ENCODE measurements at regions not wholly inside any gene's neighbourhood (a gene's known extent, or its start where the extent isn't known, plus 50 kb on each side); places are given as distances from the start of the nearest gene placed in this dataset.
"Not testable (repeated sequence)": the region's sequence is repeated elsewhere in the genome, so short reads cannot be mapped to it uniquely, and the experiment has no call there.

- no peak for DNase-seq
These were observed 200.7 kb downstream of the RRAGC start for GRCh38 chr1:38658883-38659282.

GRCh38 chr1:38657873-38658272, 201.7 kb downstream of the RRAGC start:
- DNase-seq, result no peak

- no peak for DNase-seq
These were observed 202.2 kb downstream of the RRAGC start for GRCh38 chr1:38657207-38657840.

- no peak for DNase-seq
These were observed 202.8 kb downstream of the RRAGC start for GRCh38 chr1:38656726-38657125.

- no peak for DNase-seq
These were observed 207.4 kb downstream of the RRAGC start for GRCh38 chr1:38652217-38652616.

GRCh38 chr1:38651669-38652068, 207.9 kb downstream of the RRAGC start:
- DNase-seq, result no peak

GRCh38 chr1:38648417-38648816, 211.2 kb downstream of the RRAGC start:
- no peak for DNase-seq

GRCh38 chr1:38647341-38647740, 212.2 kb downstream of the RRAGC start:
- not testable (repeated sequence) for DNase-seq

GRCh38 chr1:38644092-38644491, 215.5 kb downstream of the RRAGC start:
- no peak for DNase-seq

GRCh38 chr1:38641661-38642060, 217.9 kb downstream of the RRAGC start:
- DNase-seq, result no peak

GRCh38 chr1:38640371-38640770, 219.2 kb downstream of the RRAGC start:
- DNase-seq, result no peak

- DNase-seq, result no peak
These were observed 231.3 kb downstream of the RRAGC start for GRCh38 chr1:38628241-38628640.

- DNase-seq, result no peak
These were observed 233.6 kb downstream of the RRAGC start for GRCh38 chr1:38625939-38626338.

GRCh38 chr1:38624336-38625039, 235.1 kb downstream of the RRAGC start:
- no peak for DNase-seq

- no peak for DNase-seq
These were observed 236.0 kb downstream of the RRAGC start for GRCh38 chr1:38623529-38623928.

GRCh38 chr1:38622197-38622596, 237.4 kb downstream of the RRAGC start:
- no peak for DNase-seq

GRCh38 chr1:38616846-38617245, 242.7 kb downstream of the RRAGC start:
- no peak for DNase-seq

- DNase-seq, result no peak
These were observed 243.9 kb downstream of the RRAGC start for GRCh38 chr1:38615680-38616079.

GRCh38 chr1:38614861-38615260, 244.7 kb downstream of the RRAGC start:
- no peak for DNase-seq

GRCh38 chr1:38613996-38614395, 245.6 kb downstream of the RRAGC start:
- DNase-seq, result no peak

- no peak for DNase-seq
These were observed 246.6 kb downstream of the RRAGC start for GRCh38 chr1:38612951-38613350.

GRCh38 chr1:38611664-38612211, 247.8 kb downstream of the RRAGC start:
- DNase-seq, result no peak

- no peak for DNase-seq
These were observed 250.2 kb downstream of the RRAGC start for GRCh38 chr1:38609166-38610025.
